ENCODE measurements at regions not wholly inside any gene's neighbourhood (a gene's known extent, or its start where the extent isn't known, plus 50 kb on each side); places are given as distances from the start of the nearest gene placed in this dataset.

DNA sequence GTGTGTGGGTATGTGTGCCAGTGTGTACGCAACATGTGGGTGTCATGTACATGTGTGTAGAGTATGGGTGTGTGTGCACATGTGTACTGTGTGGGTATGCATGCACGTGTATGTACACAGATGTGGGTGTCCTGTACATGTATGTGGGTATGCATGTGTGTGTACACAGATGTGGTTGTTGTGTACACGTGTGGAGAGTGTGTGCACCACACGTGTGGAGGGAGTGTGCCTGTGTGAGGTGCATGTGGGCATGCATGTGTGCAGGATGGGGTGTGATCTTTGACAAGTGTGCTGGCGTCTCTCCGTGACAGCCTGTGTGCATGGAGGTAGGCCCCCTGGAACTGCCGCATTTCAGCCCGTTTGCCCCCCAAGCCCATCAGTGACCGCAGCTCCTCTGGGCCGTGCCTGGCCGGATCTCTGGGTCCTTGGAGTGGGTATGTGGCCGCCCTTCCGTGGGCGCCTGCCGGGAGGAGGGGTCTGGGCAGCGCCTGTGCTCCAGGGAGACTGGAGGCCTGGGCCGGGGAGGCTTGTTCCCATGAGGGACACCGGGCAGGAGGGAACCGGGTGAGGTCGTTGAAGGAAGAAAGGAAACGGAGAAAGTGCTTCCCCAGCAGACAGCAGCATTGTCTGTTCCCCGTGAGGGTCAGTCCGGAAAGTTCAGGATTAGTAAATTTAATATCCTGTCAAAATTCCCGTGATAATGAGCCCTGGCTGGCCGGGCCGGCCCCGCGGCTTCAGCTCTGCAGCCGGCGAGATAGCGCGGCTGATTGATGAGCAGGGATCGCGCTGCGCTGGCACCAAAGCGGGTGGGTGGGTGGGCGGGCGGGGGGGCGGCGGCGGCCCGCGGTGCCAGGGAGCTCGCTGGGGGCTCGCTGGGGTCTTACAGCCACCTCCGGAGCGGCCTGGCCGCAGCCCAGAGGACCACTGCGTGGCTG lies 91.1 kb upstream of the SOX1 start:
- H3K4me3 ChIP-seq (ENCODE audit: low read depth, low read length) = no peak overlapping the region
- TF ChIP-seq, protein P1, sequence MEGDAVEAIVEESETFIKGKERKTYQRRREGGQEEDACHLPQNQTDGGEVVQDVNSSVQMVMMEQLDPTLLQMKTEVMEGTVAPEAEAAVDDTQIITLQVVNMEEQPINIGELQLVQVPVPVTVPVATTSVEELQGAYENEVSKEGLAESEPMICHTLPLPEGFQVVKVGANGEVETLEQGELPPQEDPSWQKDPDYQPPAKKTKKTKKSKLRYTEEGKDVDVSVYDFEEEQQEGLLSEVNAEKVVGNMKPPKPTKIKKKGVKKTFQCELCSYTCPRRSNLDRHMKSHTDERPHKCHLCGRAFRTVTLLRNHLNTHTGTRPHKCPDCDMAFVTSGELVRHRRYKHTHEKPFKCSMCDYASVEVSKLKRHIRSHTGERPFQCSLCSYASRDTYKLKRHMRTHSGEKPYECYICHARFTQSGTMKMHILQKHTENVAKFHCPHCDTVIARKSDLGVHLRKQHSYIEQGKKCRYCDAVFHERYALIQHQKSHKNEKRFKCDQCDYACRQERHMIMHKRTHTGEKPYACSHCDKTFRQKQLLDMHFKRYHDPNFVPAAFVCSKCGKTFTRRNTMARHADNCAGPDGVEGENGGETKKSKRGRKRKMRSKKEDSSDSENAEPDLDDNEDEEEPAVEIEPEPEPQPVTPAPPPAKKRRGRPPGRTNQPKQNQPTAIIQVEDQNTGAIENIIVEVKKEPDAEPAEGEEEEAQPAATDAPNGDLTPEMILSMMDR (IDR thresholded peaks at IDR 0.05; ENCODE audit: low read depth, low read length) = no peak
- ChIA-PET CTCF (no interaction called here), POLR2A (no interaction called here)
- no peaks in the 10 kb centered on the region for H3K27me3 ChIP-seq (ENCODE audit: control insufficient read depth, insufficient read depth, low read length)
- no peak overlapping the region for H3K27ac ChIP-seq (ENCODE audit: low read depth, low read length)
- DNase-seq (ENCODE audit: low read depth, low spot score) = no peak
- H3K9me3 ChIP-seq (ENCODE audit: control insufficient read depth, insufficient read depth, low read length) = peaks cover 77% of the 10 kb centered on the region

- Histone ChIP-seq H3K27me3 (ENCODE audit: control insufficient read depth, insufficient read depth, low read length) (no peaks in the 10 kb centered on the region), H3K9me3 (ENCODE audit: control insufficient read depth, insufficient read depth, low read length) (peaks cover 78% of the 10 kb centered on the region), H3K4me3 (ENCODE audit: low read depth, low read length) (no peak overlapping the region), H3K27ac (ENCODE audit: low read depth, low read length) (no peak overlapping the region)
- TF ChIP-seq, protein P1 (IDR thresholded peaks at IDR 0.05; ENCODE audit: low read depth, low read length) = no peak
- ChIA-PET POLR2A (no interaction called here), CTCF (no interaction called here)
- no peak for DNase-seq (ENCODE audit: low read depth, low spot score)
These were observed 90.3 kb upstream of the SOX1 start for GRCh38 chr13:111976474-111977178.

GRCh38 chr13:111977179-111977506 lies 89.8 kb upstream of the SOX1 start:
- Histone ChIP-seq H3K27me3 (ENCODE audit: control insufficient read depth, insufficient read depth, low read length) (no peaks in the 10 kb centered on the region), H3K27ac (ENCODE audit: low read depth, low read length) (no peak overlapping the region), H3K9me3 (ENCODE audit: control insufficient read depth, insufficient read depth, low read length) (peaks cover 77% of the 10 kb centered on the region), H3K4me3 (ENCODE audit: low read depth, low read length) (no peak overlapping the region)
- POLR2A ChIA-PET = no interaction called here
- TF ChIP-seq, protein P1 (IDR thresholded peaks at IDR 0.05; ENCODE audit: low read depth, low read length) = no peak
- CTCF ChIA-PET = no interaction called here
- no peak for DNase-seq (ENCODE audit: low read depth, low spot score)

- Histone ChIP-seq H3K4me3 (ENCODE audit: low read depth, low read length) (no peak overlapping the region), H3K9me3 (ENCODE audit: control insufficient read depth, insufficient read depth, low read length) (peaks cover 65% of the 10 kb centered on the region), H3K27ac (ENCODE audit: low read depth, low read length) (no peak overlapping the region), H3K27me3 (ENCODE audit: control insufficient read depth, insufficient read depth, low read length) (no peaks in the 10 kb centered on the region)
- POLR2A ChIA-PET = no interaction called here
- CTCF ChIA-PET = no interaction called here
- DNase-seq (ENCODE audit: low read depth, low spot score) = no peak
- TF ChIP-seq, protein P1 (IDR thresholded peaks at IDR 0.05; ENCODE audit: low read depth, low read length) = no peak
These were observed 88.4 kb upstream of the SOX1 start for GRCh38 chr13:111978546-111978945.
